NCI-H2171 treated with DMSO at 0.1 percent for 48 hours (cell line): ENCODE measurements at regions not wholly inside any gene's neighbourhood (a gene's known extent, or its start where the extent isn't known, plus 50 kb on each side); places are given as distances from the start of the nearest gene placed in this dataset.

Source experiments
- DNase-seq: peaks from one replicate; lab custom pipeline; 2025; lab: John Stamatoyannopoulos, UW

DNA sequence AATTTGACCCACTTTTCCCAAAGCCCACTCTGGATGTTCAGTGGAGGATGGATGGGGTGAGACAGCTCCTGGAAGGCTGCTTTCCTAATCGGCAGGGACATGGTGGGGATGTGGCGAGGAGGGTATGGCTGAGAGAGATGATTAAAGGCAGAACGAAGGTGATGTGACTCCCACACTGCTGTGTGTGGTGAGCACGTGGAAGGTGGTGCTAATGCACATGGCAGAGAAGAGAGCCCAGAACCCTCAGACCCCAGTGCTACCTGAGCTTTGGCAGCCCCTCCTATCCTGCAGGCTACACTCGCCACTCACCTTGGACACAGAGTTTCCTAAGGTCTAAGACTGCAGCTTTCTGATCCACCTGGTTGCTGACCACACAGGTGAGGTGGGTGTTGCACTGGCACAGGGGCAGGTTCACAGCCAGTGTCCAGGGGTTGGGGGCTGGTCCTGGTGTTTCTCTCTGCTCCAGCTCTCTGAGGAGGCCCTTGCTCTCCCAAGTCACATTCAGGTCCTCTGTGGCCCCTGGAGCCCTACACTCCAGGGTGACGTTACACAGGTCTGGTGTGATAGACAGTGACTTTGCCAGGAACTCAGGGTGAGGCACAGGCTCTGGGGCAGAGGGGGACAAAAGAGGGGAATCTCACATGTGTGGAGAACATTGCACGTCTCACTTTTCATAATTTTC is 151.4 kb upstream of the ETV3 start:
- no peak for DNase-seq

DNA sequence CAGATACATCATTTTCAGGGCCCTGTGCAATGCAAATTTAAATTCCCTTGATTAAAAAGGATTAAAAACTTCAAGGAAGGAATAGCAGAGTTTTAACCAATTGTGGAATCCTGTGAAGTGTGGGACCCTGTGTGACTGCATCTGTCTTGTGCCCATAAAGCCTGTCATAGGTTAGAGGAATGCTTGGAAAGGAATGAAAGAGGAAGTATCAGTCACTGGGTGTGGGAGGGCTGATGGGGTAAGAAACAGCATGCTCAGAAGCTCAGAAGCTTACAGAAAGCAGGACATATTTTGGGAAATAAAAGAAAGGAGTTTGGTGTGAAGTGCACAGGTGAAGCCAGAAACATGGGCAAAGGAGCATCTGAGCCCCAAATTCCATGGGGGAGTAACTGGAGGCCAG is 150.8 kb upstream of the ETV3 start:
- DNase-seq: no peak

DNA sequence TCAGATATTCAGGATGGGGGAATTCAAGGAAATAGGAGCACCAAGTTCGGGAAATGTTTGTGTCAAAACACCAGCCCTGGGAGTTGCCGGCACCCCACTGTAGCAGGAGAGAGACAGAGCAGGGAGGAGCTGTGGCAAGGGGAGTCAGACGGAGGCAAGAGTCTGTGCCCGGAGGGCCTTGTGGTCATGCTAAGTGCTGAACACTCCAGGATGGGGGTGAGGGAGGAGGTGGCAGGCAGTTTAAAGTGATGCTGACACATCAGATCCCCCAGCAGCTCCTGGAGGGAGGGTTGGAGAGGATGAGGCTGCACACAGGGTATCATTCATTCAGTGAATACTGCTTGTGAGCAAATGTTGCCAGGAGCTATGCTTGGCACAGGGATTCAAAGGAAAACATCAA is 150.3 kb upstream of the ETV3 start:
- DNase-seq: no peak

DNA sequence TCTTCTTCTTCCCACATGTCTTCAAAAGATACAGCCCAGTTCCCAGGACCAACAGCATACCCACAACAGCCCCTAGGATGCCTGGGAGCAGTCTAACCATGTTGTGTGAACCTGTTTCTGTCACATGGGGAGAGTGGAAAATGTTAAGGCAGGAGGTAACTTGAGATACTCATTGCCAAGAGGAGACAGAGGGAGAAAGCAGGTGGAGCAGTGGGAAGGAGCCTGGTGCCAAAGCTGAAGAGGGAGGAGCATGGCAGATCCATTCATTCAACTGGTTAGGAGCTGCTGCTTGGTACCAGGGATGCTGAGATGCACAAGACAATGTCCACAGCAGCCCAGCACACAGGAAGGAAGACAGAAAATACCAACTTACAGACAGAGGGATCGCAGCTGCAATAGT is 149.8 kb upstream of the ETV3 start:
- DNase-seq: no peak

DNA sequence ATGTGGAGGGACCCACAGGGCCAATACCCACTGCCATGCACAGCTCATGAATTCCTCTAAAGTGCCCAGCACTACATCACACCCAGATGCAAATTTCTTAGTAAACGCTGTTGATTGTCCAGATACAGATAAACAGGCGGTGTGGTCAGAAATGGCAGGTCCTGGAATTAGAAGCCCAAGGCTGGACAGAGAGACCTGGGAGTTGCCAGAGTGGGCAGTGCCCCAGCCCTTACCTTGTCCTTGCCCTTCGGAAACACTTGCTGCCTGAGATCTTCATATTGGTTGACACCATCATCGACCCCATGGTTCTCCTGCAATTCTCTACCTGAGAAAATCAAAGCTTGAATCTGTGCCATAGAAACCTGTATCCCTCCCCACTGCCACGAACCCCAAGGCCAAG is 149.3 kb upstream of the ETV3 start:
- DNase-seq: no peak

DNA sequence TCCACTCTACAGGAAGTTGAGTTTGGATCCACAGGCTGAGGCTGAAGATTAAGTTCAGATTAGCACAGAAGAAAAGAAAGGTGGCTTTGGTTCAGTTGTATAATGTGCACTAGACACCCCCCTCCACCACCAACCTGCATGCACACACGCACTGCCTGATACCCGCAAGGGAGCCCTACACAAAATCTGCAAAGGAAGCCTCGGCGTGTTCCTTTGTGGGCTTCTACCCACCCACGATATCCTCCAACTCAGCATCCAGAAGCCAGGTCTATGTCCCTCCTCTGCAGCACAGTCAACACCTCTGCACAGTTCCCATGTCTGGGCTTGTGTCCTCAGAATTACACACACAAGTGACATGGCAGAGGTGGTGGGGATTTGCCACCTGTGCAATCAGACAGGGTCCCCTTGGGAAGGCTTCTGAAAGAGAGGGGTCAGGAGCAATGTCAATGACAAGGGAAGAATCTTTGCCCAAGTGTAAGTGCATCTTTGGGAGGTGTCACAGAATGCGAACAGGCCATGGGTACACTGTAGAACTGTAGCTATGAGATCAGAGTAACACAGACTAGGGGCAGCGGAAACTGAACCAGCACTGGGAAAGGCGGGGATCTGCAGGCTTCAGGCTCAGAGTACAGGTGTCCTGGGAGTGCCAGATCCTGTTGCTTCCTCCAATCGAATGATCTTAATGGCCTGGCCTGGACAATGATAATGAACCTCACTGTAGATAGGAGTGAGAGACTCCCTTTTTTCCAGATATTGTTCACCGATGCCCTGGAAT is 148.6 kb upstream of the ETV3 start:
- no peak for DNase-seq

DNA sequence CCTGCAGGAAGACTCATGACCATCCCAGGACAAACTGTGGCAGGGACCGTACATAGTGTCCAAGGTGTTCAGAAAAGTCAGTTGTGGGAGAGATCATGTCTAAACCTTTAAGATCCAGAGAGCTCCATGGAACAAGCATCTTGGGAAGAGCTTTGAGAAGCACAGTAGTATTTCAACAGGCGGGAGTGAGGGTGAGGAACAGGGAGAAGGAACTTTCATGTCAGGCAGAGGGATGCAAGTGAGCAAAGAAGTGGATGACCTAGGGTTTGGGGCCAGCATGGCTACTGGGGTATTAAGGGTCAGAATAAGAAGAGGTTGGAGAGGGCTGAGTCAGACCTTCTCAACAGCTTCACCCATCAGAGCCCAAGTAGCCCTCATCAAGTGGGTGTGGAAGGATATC is 147.9 kb upstream of the ETV3 start:
- DNase-seq: no peak

DNA sequence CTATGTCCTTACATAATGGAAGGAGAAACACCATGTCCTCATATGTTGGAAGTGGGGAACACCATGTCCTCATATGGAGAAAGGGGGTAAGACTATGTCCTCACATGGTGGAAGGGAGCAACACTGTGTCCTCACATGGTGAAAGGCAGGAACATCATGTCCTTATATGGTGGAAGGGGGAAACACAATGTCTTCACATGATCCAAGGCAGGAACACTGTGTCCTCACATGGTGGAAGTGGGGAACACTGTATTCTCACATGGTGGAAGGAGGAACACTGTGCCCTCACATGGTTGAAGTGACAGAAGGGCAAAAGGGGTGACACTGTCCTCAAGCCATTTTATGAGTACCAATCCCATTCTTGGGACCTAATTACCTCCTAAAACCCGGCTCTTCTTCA is 146.3 kb upstream of the ETV3 start:
- DNase-seq: no peak

DNA sequence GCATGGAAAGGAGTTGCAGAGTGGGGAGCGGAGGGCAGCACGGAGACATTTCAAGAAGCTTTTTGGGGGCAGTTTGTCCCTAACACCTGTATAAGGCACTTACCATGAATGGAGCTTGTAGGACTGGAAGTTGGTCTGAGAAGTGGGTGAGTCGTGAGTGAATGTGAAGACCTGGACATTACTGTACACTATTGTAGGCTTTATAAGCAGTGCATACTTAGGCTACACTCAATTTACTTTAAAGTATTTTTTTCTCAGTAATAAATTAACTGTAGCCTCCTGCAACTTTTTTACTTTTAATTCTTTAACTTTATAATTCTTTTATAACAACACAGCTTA is 141.6 kb upstream of the ETV3 start:
- DNase-seq: no peak

DNA sequence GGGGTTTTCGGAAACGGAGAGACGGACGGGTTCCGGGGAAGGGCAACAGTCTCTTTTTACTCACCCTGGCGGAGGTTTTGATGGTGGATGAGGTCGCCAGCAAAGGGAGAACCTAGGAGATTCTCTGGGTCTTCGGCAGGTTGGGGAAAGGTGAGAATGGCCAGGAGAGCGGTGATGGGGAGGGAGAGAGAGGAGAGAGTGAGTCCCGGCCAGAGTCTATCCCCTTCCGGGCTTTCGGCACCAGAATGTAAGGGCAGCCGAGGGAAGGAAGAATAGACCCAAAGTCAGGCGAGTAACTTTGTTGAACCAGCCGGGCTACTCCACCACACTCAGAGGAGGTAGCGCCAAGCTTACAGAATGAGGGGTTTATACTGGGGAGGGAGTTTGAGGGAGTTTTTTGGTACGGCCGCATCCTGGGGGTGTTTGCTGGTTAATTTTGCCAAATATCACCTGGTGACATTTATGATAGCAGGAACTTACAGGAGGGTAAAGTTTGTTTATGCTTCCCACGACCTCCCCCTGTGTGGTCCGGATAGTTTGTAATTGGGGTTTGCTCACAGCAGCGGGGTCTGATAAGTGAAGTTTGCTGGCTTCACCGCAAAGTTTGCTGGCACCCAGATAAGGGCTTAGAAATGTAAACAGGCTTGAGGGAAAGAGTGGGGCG is 141.1 kb upstream of the ETV3 start:
- no peak for DNase-seq

DNA sequence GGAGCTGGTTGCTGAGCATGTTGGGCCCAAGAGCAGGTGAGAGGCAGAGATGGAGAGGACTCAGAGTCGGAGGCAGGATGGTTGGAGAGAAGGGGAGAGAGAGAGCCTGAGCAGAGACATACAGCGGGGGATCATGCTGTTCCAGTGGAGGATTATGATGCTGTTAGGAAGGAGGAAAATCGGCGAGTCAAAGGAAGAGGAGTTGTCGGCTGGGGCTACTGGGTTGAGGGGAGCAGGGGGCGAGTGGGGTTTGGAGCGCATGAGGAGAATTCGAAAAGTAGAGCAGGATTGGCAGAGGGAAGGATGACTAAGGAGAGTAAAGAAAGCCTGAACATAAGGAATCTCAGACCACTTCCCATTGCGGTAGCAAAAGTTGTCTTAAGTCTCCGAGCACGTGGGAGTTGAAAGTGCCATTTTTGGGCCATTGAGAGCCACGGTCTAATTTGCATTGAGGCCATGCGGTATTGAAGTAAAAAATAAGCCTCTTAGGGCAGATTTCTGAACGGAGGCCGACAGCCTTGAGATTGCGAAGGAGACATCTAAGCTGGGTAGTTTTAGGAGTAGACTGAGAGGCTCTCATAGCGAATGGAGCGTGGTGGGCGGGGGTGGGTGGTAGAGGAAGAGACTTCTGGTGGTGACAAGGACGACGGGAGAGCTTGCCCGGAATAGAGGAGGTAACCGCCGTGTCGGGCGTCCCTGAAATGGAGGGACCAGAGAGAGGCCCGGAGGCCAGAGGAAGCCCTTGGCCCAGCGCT is 140.4 kb upstream of the ETV3 start:
- no peak for DNase-seq

DNA sequence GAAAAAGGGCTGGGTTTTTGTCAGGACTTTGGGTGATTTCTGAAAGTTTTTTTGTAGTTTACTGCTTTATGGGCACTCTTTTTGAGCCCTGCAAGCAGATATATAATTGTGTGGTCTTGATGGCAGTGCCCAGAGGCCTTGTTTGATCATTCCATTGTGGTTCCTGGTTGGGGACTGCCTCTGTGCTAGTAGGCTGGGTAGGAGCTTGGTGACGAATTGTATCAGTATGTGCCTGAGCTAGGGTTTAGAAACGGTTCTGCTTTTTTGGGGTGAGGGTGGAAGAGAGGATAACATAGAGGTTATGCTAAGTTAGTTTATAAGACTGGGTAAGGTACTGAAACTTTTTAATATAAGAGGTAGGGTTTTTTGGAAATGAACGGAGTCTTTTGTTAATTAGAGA is 139.7 kb upstream of the ETV3 start:
- no peak for DNase-seq

DNA sequence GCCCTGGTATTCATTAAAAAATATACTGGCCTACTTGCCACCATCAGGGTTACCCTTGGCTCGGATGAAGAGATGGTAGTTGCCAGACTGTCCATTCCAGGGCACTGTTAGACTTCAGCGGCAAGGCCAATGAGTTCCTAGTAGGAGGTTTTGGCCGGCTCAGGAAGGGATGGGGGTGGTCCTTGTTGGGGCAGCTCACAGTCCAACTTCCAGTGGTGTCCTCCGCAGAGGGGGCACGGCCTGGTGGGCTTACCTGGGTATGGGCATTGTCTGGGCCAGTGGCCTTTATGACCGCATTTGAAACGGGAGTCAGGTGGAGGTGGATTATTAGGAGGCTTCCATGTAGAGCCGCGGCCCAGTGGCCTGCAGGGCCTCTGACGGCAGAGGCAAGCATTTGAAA is 139.1 kb upstream of the ETV3 start:
- DNase-seq: no peak

DNA sequence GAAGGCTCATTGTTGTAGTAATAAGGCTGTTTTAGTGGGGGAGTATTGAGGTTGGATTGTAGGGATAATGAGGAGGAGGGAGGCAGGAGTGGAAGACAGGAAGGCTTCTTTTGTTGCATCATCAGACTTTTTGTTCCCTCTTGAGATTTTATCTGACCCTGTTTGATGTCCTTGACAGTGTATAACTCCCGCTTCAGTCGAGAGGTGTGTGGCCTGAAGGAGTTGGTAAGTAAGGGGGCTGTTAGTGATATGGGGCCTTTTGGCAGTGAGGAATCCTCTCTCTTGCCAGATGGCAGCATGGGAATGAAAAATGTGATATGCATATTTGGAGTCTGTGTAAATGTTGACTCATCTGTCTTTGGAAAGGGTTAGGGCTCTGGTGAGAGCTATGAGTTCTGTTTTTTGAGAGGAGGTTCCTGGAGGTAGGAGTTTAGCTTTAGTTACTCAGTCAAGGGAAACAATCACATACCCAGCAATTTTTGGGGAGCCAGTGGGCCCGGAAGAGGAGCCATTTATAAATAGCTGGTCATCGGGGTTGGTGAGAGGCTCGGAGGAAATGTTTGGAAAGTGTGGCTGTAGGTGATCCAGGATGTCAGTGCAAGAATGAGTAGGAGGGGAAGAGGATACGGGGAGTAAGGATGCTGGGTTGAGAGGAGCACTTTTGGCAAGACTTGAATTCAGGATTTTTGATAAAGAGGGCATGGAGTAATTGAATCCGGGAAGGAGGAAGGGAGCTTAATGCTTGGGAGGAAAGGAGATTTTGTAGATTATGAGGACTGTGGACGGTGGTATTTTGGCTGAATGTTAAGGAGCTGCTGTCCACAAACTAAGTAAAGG is 136.7 kb upstream of the ETV3 start:
- DNase-seq: no peak

DNA sequence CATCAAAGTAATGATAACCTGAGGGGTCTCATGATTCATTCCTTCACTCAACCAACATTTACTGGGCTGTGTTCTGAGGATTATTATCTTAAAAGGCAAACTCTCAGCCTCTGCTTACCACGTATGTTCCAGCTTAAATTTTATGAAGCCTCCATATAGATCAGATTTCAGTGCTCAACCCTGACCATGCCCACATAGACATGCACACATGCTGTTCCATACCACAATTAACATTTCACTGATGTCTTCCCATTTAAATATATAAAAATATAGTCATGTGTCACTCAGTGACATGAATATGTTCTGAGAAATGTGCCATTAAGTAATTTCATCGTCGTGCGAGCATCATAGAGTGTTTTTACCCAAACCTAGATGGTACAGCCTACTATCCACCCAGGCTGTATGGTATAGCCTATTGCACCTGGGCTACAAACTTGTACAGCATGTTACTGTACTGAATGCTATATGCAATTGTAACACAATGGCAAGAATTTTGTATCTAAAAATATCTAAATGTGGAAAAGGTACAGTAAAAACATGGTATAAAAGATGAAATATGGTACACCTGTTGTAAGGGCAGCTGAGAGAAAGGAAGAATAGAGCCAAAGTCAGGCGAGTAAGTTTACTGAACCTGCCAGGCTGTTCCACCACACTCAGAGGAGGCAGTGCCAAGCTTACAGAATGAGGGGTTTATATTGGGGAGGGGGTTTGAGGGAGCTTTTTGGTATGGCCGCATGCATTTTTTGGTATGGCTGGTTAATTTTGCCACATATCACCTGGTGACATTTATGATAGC is 134.7 kb upstream of the ETV3 start:
- DNase-seq: no peak

DNA sequence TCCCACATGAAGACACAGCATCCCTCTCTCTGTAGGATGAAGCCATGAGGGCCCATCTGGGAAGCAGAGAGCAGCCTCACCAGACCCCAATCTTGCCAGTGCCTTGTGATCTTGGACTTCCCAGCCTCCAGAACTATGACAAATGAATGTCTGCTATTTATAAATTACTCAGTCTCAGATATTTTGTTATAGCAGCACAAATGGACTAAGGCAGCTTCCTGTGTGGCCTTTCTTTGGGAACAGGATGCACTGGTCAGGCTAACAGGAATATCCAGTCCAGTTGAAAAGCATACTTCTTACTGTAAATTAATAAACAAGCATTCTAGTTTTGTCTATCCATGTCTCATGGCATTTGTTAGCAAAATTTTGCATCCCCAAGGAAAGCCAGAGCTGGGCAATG is 134.1 kb upstream of the ETV3 start:
- no peak for DNase-seq

DNA sequence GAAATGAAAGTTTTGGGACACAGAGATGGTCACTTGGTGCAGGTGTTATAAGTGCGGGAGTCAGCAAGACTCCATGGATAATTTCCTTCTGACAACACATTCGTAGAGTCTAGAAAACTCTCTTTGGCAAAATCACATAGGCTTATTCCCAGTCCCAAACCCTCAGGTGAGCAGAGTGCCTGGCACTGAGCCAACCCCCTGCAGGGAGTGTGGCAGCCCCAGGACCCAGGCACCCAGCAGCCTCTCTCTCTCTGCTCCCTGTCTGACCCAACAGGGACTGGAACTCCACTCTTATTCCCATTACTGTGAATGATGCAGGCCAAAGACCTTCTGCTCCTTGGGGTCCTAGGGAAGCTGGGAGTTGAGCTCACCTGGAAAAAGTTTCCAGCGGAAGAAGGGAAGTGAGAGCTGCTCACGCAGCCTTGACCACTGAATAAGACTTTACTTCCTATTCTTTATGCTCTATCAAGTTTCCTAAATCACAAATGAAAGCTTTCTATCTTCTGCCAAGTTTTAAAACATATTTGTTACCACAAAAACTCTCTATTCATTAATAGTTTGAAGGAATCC is 132.6 kb upstream of the ETV3 start:
- DNase-seq: no peak

DNA sequence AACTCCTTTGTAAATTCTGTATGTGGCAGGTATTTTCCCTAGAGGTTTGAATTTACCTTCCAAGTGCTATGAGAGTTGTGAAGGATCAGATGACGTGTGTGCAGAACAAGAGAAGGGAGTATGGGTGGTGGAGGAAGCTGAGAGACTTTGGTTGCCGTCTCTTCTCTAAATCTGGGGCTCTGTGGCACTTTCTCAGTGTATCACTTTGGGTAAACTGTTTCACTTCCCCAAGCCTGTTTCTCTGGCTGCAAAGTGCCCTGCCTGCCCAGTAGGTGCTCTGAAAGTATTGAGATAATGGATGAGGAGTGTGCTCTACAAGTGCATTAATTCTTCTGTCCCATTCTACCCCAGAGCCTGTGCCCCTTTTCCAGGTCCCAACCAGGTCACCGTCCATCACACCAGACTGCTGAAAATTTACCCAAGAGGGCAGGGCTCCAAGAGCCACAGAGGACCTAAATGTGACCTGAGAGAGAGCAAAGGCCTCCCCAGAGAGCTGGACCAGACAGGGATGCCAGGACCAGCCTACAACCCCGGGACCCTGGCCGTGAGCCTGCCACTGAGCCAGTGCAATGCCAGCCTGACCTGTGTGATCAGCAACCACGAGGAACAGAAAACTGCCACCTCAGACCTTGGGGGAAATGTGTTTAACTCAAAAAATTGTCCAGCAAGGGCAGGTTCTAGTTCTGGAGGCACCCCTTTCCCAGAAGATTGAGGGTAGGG is 131.6 kb upstream of the ETV3 start:
- DNase-seq: no peak

DNA sequence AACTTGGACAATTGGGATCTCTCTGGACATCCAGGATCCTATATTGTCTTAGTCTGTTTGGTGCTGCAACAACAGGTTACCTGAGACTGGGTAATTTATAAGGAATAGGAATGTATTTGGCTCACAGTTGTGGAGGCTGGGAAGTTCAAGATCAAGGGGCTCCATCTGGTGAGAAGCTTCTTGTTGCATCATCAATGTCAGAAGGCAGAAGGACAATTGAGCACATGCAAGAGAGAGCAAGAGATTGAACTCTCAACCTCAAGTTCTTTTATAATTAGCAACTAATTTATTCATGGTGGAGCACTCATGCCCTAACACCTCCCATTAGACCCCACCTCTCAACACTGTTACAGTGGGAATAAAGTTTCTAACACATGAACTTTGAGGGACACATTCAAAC is 124.7 kb upstream of the ETV3 start:
- DNase-seq: no peak

DNA sequence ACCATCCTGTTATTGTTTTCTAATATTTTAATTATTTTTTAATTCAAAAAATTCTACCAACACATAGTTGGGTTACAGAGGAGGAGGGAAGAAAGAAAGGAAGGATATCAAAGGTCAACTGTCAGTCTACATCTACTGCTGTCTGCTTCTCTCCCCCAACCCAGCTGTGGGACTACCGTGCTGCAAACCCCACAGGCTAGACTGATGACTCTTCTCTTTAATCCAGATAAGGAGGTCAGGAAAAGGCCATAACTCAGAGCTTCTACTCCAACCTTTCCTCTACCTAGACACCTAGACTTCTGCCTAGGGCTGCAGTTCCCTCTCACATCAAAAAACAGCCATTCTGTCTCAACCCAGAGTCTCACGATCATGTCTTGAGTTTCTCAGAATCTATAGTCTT is 124.2 kb upstream of the ETV3 start:
- no peak for DNase-seq
